ENCODE measurements at regions not wholly inside any gene's neighbourhood (a gene's known extent, or its start where the extent isn't known, plus 50 kb on each side); places are given as distances from the start of the nearest gene placed in this dataset.

- H3K4me1 ChIP-seq (ENCODE audit: insufficient read depth, low read length): no peaks in the 10 kb centered on the region
- no peaks in the 10 kb centered on the region for H3K9me3 ChIP-seq (ENCODE audit: control insufficient read depth, insufficient read depth, low read length)
These were observed 213.6 kb upstream of the TBX20 start for GRCh38 chr7:35467456-35467978.

DNA sequence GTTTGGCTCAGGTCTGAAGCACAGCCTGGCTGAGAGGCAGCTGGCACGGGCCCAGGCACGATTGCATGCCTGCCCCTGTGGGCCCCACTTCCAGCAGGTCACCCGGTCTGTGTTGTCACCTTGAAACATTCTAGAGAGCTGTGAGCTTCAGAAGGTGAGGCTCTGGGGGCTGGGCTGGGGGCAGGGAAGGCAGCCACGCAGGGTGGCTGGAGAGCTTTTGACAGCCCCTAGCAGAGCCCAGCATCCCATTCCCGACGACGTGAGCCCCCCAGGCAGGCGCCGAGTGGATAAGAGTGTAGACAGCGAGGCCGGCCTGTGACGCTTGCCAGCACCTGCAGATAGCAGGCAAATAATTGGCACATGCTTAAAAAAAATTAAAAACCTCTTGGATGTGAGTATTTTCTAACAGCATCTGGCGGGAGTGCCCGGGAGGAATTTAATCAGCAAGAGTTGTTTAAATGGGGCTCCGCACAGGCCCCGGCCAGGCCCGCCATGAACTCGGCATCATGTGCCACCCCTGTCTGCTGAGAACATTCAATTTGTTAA is 212.0 kb upstream of the TBX20 start:
- Histone ChIP-seq H3K9ac (ENCODE audit: low read depth, low read length) (no peak overlapping the region), H3K4me1 (ENCODE audit: insufficient read depth, low read length) (no peaks in the 10 kb centered on the region), H3K36me3 (ENCODE audit: insufficient read depth, low read length) (no peaks in the 10 kb centered on the region), H3K9me3 (ENCODE audit: control insufficient read depth, insufficient read depth, low read length) (no peaks in the 10 kb centered on the region)

More at GRCh38 chr7:35467456-35467978, 213.6 kb upstream of the TBX20 start:
- Histone ChIP-seq H3K9ac (ENCODE audit: low read depth, low read length) (no peak overlapping the region), H3K36me3 (ENCODE audit: insufficient read depth, low read length) (no peaks in the 10 kb centered on the region)

- Histone ChIP-seq H3K36me3 (ENCODE audit: insufficient read depth, low read length) (no peaks in the 10 kb centered on the region), H3K4me1 (ENCODE audit: insufficient read depth, low read length) (no peaks in the 10 kb centered on the region), H3K9ac (ENCODE audit: low read depth, low read length) (no peak overlapping the region), H3K9me3 (ENCODE audit: control insufficient read depth, insufficient read depth, low read length) (no peaks in the 10 kb centered on the region)
These were observed 209.9 kb upstream of the TBX20 start for GRCh38 chr7:35463751-35464150.

DNA sequence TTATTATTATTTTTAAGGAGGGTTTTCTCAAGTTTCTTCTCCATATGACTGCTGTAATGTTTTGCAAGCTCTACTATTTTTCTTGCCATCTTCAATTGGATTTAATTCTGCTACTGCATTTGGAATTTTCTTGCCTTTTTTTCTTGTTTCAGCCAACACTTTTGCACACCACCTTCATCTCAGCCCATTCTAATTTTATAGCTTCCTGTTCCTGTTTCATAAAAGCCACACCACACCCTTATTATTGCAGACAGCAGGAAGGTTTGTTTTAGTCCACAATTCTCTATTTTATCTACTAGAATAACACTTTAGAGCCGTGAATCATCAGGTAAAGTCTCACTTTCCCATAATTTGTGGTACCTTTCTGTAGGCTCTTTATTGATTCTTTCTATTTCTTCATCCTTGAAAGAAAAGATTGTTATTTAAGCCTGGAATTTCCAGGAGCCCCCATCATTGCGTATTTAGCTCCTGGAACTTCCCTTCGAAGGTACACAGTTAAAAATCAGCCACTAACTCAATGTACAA is 209.3 kb upstream of the TBX20 start:
- H3K4me1 ChIP-seq (ENCODE audit: insufficient read depth, low read length): no peaks in the 10 kb centered on the region
- H3K36me3 ChIP-seq (ENCODE audit: insufficient read depth, low read length): no peaks in the 10 kb centered on the region
- no peaks in the 10 kb centered on the region; the same call in 1 of the 2 replicates for H3K9me3 ChIP-seq (ENCODE audit: control insufficient read depth, insufficient read depth, low read length)
- H3K9ac ChIP-seq (ENCODE audit: low read depth, low read length): no peak overlapping the region

GRCh38 chr7:35454575-35455385 is 200.9 kb upstream of the TBX20 start:
- H3K36me3 ChIP-seq (ENCODE audit: insufficient read depth, low read length): no peaks in the 10 kb centered on the region
- H3K9me3 ChIP-seq (ENCODE audit: control insufficient read depth, insufficient read depth, low read length): no peaks in the 10 kb centered on the region; the same call in 1 of the 2 replicates
- H3K4me1 ChIP-seq (ENCODE audit: insufficient read depth, low read length): no peaks in the 10 kb centered on the region
- peak overlapping the region; percentile 50; the same call in 1 of the 2 replicates for H3K9ac ChIP-seq (ENCODE audit: low read depth, low read length)

GRCh38 chr7:35450456-35451214 is 196.7 kb upstream of the TBX20 start:
- no peaks in the 10 kb centered on the region for H3K9me3 ChIP-seq (ENCODE audit: control insufficient read depth, insufficient read depth, low read length)
- no peaks in the 10 kb centered on the region for H3K4me1 ChIP-seq (ENCODE audit: insufficient read depth, low read length)
- H3K9ac ChIP-seq (ENCODE audit: low read depth, low read length): no peak overlapping the region
- no peaks in the 10 kb centered on the region for H3K36me3 ChIP-seq (ENCODE audit: insufficient read depth, low read length)

DNA sequence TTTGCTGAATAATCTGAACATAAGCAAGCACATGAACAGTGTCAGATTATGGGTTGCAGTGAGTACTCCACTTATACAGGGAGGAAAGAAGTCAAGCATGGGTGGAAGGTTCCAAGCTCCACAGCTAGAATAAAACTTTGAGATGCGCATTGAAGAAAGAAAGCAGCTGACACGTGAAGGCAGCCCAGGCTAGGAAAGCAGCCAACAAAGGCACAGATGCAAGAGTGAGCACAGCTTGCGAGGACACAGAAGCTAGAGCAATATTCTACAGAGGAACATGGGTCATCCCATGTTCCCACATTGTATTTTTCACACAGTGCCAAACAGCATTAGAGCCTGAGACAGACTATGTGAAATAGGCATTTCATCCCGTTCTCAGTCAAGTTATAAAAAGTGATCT is 194.6 kb upstream of the TBX20 start:
- Histone ChIP-seq H3K36me3 (ENCODE audit: insufficient read depth, low read length) (no peaks in the 10 kb centered on the region), H3K9ac (ENCODE audit: low read depth, low read length) (no peak overlapping the region), H3K9me3 (ENCODE audit: control insufficient read depth, insufficient read depth, low read length) (no peaks in the 10 kb centered on the region), H3K4me1 (ENCODE audit: insufficient read depth, low read length) (no peaks in the 10 kb centered on the region)

DNA sequence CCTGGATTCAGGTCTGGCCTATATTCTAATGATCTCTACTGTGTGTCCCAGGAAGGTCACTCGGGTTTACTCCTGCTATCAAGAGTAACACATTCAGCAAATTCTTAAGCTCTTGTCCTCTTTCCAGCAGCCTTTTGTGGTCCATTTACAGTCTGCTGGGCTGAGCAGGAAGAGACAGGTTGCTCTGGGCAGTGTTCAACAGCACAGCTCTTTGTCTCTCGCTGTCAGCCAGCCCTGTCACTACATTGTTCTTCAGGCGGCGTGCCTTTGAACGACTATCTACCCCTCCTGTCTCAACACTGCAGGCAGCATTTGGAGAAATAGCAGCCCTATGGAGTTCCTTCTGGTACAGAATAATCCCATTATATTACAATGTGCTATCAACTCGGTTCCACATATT is 192.2 kb upstream of the TBX20 start:
- Histone ChIP-seq H3K9ac (ENCODE audit: low read depth, low read length) (no peak overlapping the region), H3K4me1 (ENCODE audit: insufficient read depth, low read length) (no peaks in the 10 kb centered on the region), H3K36me3 (ENCODE audit: insufficient read depth, low read length) (no peaks in the 10 kb centered on the region), H3K9me3 (ENCODE audit: control insufficient read depth, insufficient read depth, low read length) (no peaks in the 10 kb centered on the region)

- H3K9me3 ChIP-seq (ENCODE audit: control insufficient read depth, insufficient read depth, low read length): no peaks in the 10 kb centered on the region
- no peak overlapping the region for H3K9ac ChIP-seq (ENCODE audit: low read depth, low read length)
- H3K4me1 ChIP-seq (ENCODE audit: insufficient read depth, low read length): no peaks in the 10 kb centered on the region
- no peaks in the 10 kb centered on the region for H3K36me3 ChIP-seq (ENCODE audit: insufficient read depth, low read length)
These were observed 183.8 kb upstream of the TBX20 start for GRCh38 chr7:35437619-35438275.

GRCh38 chr7:35436452-35436851 is 182.6 kb upstream of the TBX20 start:
- 0 out of 2 replicates have a peak, but pooled peaks cover under 1% of the 10 kb centered on the region for H3K9me3 ChIP-seq (ENCODE audit: control insufficient read depth, insufficient read depth, low read length)
- no peak overlapping the region for H3K9ac ChIP-seq (ENCODE audit: low read depth, low read length)
- H3K4me1 ChIP-seq (ENCODE audit: insufficient read depth, low read length): no peaks in the 10 kb centered on the region
- no peaks in the 10 kb centered on the region for H3K36me3 ChIP-seq (ENCODE audit: insufficient read depth, low read length)

GRCh38 chr7:35430547-35431153 is 176.8 kb upstream of the TBX20 start:
- Histone ChIP-seq H3K36me3 (ENCODE audit: insufficient read depth, low read length) (no peaks in the 10 kb centered on the region), H3K9me3 (ENCODE audit: control insufficient read depth, insufficient read depth, low read length) (peaks cover 9% of the 10 kb centered on the region; the same call in 1 of the 2 replicates), H3K9ac (ENCODE audit: low read depth, low read length) (no peak overlapping the region), H3K4me1 (ENCODE audit: insufficient read depth, low read length) (no peaks in the 10 kb centered on the region)

DNA sequence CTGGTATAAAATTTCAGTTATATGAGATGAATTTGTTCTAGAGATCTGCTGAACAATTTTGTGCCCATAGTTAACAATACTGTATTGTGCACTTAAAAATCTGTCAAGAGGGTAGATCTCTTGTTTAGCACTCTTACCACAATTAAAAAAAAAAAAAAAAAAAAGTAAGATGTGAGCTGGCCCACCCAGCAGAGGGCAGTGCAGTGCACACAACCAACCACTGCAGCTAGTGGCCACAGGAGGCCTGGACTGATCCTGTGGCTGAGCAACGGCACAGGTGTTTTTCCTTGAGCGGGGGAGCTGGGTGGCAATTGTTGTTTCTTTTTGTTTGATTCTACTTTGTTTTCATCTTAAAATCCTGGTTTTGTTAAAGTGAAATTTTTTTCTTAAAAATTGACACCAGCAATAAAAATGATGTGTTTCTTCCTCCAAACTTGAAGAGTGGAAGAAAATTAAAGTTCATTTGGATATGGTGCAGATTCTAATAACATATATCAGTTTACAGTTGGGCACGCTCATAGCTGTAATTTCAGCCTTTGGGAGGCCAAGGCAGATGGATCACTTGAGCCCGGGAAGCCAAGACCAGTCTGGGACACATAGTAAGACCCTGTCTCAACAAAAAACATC is 171.1 kb upstream of the TBX20 start:
- Histone ChIP-seq H3K9ac (ENCODE audit: low read depth, low read length) (no peak overlapping the region), H3K36me3 (ENCODE audit: insufficient read depth, low read length) (no peaks in the 10 kb centered on the region), H3K4me1 (ENCODE audit: insufficient read depth, low read length) (no peaks in the 10 kb centered on the region), H3K9me3 (ENCODE audit: control insufficient read depth, insufficient read depth, low read length) (0 out of 2 replicates have a peak, but pooled peaks cover 2% of the 10 kb centered on the region)

- Histone ChIP-seq H3K9me3 (ENCODE audit: control insufficient read depth, insufficient read depth, low read length) (0 out of 2 replicates have a peak, but pooled peaks cover 2% of the 10 kb centered on the region), H3K4me1 (ENCODE audit: insufficient read depth, low read length) (no peaks in the 10 kb centered on the region), H3K36me3 (ENCODE audit: insufficient read depth, low read length) (no peaks in the 10 kb centered on the region), H3K9ac (ENCODE audit: low read depth, low read length) (no peak overlapping the region)
These were observed 170.5 kb upstream of the TBX20 start for GRCh38 chr7:35424440-35424839.
